Loucy (cell line): ENCODE measurements at regions not wholly inside any gene's neighbourhood (a gene's known extent, or its start where the extent isn't known, plus 50 kb on each side); places are given as distances from the start of the nearest gene placed in this dataset.

Experiments used
- CTCF ChIP-seq: fragments of 200-600 bp; sonication (generic); conservative IDR thresholded peaks from 2 replicates; pipeline ENCODE4 v1.5.1; 2014; ENCODE audit warnings: mild to moderate bottlenecking, antibody characterized with exemption, low read length
- EZH2phosphoT487 ChIP-seq: fragments of 200-600 bp; IDR thresholded peaks from 2 replicates; pipeline ENCODE4 v1.6.1; 2018; ENCODE audit warnings: antibody characterized with exemption, mild to moderate bottlenecking, moderate library complexity, borderline replicate concordance

GRCh38 chr6:153872946-153873345 is 166.1 kb upstream of the OPRM1 start:
- TF ChIP-seq CTCF (no peak), EZH2phosphoT487 (no peak)
